Keratinocyte (primary cell): ENCODE measurements at regions not wholly inside any gene's neighbourhood (a gene's known extent, or its start where the extent isn't known, plus 50 kb on each side); places are given as distances from the start of the nearest gene placed in this dataset.

Experiments
- EZH2 ChIP-seq: IDR thresholded peaks from one replicate; pipeline ENCODE4 v1.6.1; 2012; ENCODE audit warnings: inconsistent platforms, mild to moderate bottlenecking, low read length, moderate library complexity
- TF ChIP-seq, protein P1 (sequence below), 3 experiments: IDR thresholded peaks in 1 of 3; conservative IDR thresholded peaks in 1 of 3; optimal IDR thresholded peaks in 1 of 3; 2 replicates in 2 of 3; 3 replicates in 1 of 3; pipeline versions ENCODE3 to v1.5.1; 2011; ENCODE audit warnings: low read length in 3 of 3, mild to moderate bottlenecking in 3 of 3, moderate library complexity in 2 of 3, control low read depth in 1 of 3, inconsistent platforms in 1 of 3; ENCODE audit not compliant: insufficient read depth in 2 of 3; ENCODE audit errors: extremely low read depth in 1 of 3

DNA sequence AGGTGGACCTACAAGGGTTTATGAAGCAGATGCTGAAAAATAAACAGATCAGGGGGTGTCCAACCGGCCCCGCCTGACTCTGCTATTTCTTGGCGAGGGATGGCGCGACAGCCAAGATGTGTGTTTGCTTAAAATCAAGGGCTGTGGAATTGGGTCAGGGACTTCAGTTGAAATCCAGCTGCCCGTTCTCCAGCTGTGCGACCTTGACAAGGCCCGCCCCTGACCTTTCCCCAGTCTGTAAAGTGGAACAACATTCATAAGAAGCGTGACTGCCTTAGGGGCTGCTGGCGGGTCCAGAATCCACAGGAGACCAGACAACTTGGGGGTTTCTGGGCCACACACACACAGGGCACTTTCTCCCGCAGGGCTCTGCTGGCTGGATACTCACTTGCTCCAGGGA lies 517.5 kb downstream of the PREX1 start:
- no peak for TF ChIP-seq EZH2
- TF ChIP-seq, protein P1, sequence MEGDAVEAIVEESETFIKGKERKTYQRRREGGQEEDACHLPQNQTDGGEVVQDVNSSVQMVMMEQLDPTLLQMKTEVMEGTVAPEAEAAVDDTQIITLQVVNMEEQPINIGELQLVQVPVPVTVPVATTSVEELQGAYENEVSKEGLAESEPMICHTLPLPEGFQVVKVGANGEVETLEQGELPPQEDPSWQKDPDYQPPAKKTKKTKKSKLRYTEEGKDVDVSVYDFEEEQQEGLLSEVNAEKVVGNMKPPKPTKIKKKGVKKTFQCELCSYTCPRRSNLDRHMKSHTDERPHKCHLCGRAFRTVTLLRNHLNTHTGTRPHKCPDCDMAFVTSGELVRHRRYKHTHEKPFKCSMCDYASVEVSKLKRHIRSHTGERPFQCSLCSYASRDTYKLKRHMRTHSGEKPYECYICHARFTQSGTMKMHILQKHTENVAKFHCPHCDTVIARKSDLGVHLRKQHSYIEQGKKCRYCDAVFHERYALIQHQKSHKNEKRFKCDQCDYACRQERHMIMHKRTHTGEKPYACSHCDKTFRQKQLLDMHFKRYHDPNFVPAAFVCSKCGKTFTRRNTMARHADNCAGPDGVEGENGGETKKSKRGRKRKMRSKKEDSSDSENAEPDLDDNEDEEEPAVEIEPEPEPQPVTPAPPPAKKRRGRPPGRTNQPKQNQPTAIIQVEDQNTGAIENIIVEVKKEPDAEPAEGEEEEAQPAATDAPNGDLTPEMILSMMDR (optimal IDR thresholded peaks at IDR 0.05 in 1 of 3, IDR thresholded peaks at IDR 0.05 in 1 of 3, conservative IDR thresholded peaks at IDR 0.05 in 1 of 3; ENCODE audit: extremely low read depth in 1 of 3, insufficient read depth in 2 of 3, low read length in 3 of 3): no peak
